HepG2 (cell line): ENCODE measurements at regions not wholly inside any gene's neighbourhood (a gene's known extent, or its start where the extent isn't known, plus 50 kb on each side); places are given as distances from the start of the nearest gene placed in this dataset.

Experiments
- AHR ChIP-seq: IDR thresholded peaks from 2 replicates; pipeline ENCODE4 v1.6.1; 2018; ENCODE audit warnings: missing genetic modification reagents, missing compliant biosample characterization
- ATF7 ChIP-seq, 2 experiments: fragments of 450-650 bp in 1 of 2; sonication (generic) in 1 of 2; formaldehyde crosslinking in 1 of 2; IDR thresholded peaks; 2 replicates each; pipeline versions ENCODE4 v1.4.0 to v1.6.1; 2016 to 2020; ENCODE audit warnings: antibody characterized with exemption in 1 of 2, mild to moderate bottlenecking in 1 of 2, missing genetic modification reagents in 1 of 2
- ELF3 ChIP-seq: IDR thresholded peaks from 2 replicates; pipeline ENCODE4 v1.6.1; 2016; ENCODE audit warnings: missing genetic modification reagents, missing compliant biosample characterization
- HNF4A ChIP-seq: sonication (generic); formaldehyde crosslinking; IDR thresholded peaks from 2 replicates; pipeline ENCODE4 v1.4.0; 2020; ENCODE audit warnings: missing genetic modification reagents
- MTERF4 ChIP-seq: sonication (generic); formaldehyde crosslinking; IDR thresholded peaks from 2 replicates; pipeline ENCODE4 v1.8.0; 2023; ENCODE audit warnings: mild to moderate bottlenecking, missing genetic modification reagents
- NAIF1 ChIP-seq: sonication (generic); formaldehyde crosslinking; IDR thresholded peaks from 2 replicates; pipeline ENCODE4 v1.5.0; 2020; ENCODE audit warnings: mild to moderate bottlenecking, missing genetic modification reagents, borderline replicate concordance
- NR0B2 ChIP-seq: sonication (generic); formaldehyde crosslinking; IDR thresholded peaks from 2 replicates; pipeline ENCODE4 v1.4.0; 2020; ENCODE audit warnings: mild to moderate bottlenecking, missing genetic modification reagents
- TOPORS ChIP-seq: sonication (generic); formaldehyde crosslinking; IDR thresholded peaks from 2 replicates; pipeline ENCODE4 v1.8.0; 2023; ENCODE audit warnings: mild to moderate bottlenecking, missing genetic modification reagents
- ZBTB40 ChIP-seq, 2 experiments: fragments of 450-650 bp in 1 of 2; sonication (generic) in 1 of 2; formaldehyde crosslinking in 1 of 2; IDR thresholded peaks; 2 replicates each; pipeline versions ENCODE4 v1.6.1 to v1.8.0; 2016 to 2022; ENCODE audit warnings: antibody characterized with exemption in 1 of 2, mild to moderate bottlenecking in 1 of 2, missing genetic modification reagents in 1 of 2
- ZBTB7A ChIP-seq: sonication (generic); formaldehyde crosslinking; IDR thresholded peaks from 2 replicates; pipeline ENCODE4 v1.8.0; 2022; ENCODE audit warnings: mild to moderate bottlenecking, missing genetic modification reagents
- ZFP36L1 ChIP-seq: sonication (generic); formaldehyde crosslinking; IDR thresholded peaks from 2 replicates; pipeline ENCODE4 v1.8.0; 2022; ENCODE audit warnings: mild to moderate bottlenecking, missing genetic modification reagents, moderate library complexity
- ZMYM2 ChIP-seq: sonication (generic); formaldehyde crosslinking; IDR thresholded peaks from 2 replicates; pipeline ENCODE4 v1.8.0; 2022; ENCODE audit warnings: mild to moderate bottlenecking, missing genetic modification reagents
- ZNF17 ChIP-seq: sonication (generic); formaldehyde crosslinking; IDR thresholded peaks from 2 replicates; pipeline ENCODE4 v1.5.0; 2020; ENCODE audit warnings: mild to moderate bottlenecking, missing genetic modification reagents
- ZNF251 ChIP-seq: sonication (generic); formaldehyde crosslinking; IDR thresholded peaks from 2 replicates; pipeline ENCODE4 v1.9.0; 2021; ENCODE audit warnings: mild to moderate bottlenecking, missing genetic modification reagents
- ZNF460 ChIP-seq: sonication (generic); formaldehyde crosslinking; IDR thresholded peaks from 2 replicates; pipeline ENCODE4 v1.5.1; 2020; ENCODE audit warnings: missing genetic modification reagents, mild to moderate bottlenecking, borderline replicate concordance

GRCh38 chr20:53783768-53784167, 190.1 kb upstream of the ZNF217 start (continued):
- TF ChIP-seq HNF4A (CRISPR knock-in tag) (peak; percentile 63), AHR (CRISPR knock-in tag) (no peak), ZBTB40 (IDR thresholded peaks at IDR 0.05) (no peak), ZBTB40 (CRISPR knock-in tag; IDR thresholded peaks at IDR 0.05) (no peak), ZBTB7A (CRISPR knock-in tag) (no peak), MTERF4 (no peak), ZNF460 (CRISPR knock-in tag) (peak; percentile 13; the same call in 1 of the 2 replicates), ZNF251 (CRISPR knock-in tag) (no peak), ZNF17 (CRISPR knock-in tag) (no peak), NR0B2 (CRISPR knock-in tag) (no peak), NAIF1 (no peak), ELF3 (CRISPR knock-in tag) (0 out of 2 replicates have a peak, but pooled peaks have one; percentile 19), ZMYM2 (peak; percentile 40; the same call in 1 of the 2 replicates), ATF7 (IDR thresholded peaks at IDR 0.05) (0 out of 2 replicates have a peak, but pooled peaks have one; percentile 2), ATF7 (CRISPR knock-in tag; IDR thresholded peaks at IDR 0.05) (no peak), TOPORS (CRISPR knock-in tag) (no peak), ZFP36L1 (CRISPR knock-in tag) (peak; percentile 39; the same call in 1 of the 2 replicates)
